Neural cell (in vitro differentiated cells): ENCODE measurements at regions not wholly inside any gene's neighbourhood (a gene's known extent, or its start where the extent isn't known, plus 50 kb on each side); places are given as distances from the start of the nearest gene placed in this dataset.

Experiments used
- EP300 ChIP-seq: fragments of 450-650 bp; conservative IDR thresholded peaks from 2 replicates; pipeline ENCODE4 v1.6.1; 2014; ENCODE audit warnings: antibody characterized with exemption, mild to moderate bottlenecking, moderate library complexity; ENCODE audit not compliant: poor library complexity, severe bottlenecking
- EZH2 ChIP-seq: fragments of 200-600, 300-800 bp; shearing (Covaris generic), sonication (generic); IDR thresholded peaks from 2 replicates; pipeline ENCODE4 v1.6.1; 2014; ENCODE audit warnings: antibody characterized with exemption, low read length, borderline replicate concordance, mild to moderate bottlenecking; ENCODE audit not compliant: insufficient read depth, poor library complexity, severe bottlenecking
- POLR2AphosphoS5 ChIP-seq: IDR thresholded peaks from 2 replicates; pipeline ENCODE4 v1.6.1; 2012
- SMC3 ChIP-seq: fragments of 450-650 bp; conservative IDR thresholded peaks from 2 replicates; pipeline ENCODE4 v1.6.1; 2014; ENCODE audit warnings: antibody characterized with exemption, mild to moderate bottlenecking, moderate library complexity; ENCODE audit not compliant: poor library complexity
- TF ChIP-seq, protein P1 (sequence below): fragments of 450-650 bp; IDR thresholded peaks from 2 replicates; pipeline ENCODE4 v1.5.1; 2014; ENCODE audit warnings: antibody characterized with exemption, mild to moderate bottlenecking, moderate library complexity; ENCODE audit not compliant: poor library complexity, severe bottlenecking

DNA sequence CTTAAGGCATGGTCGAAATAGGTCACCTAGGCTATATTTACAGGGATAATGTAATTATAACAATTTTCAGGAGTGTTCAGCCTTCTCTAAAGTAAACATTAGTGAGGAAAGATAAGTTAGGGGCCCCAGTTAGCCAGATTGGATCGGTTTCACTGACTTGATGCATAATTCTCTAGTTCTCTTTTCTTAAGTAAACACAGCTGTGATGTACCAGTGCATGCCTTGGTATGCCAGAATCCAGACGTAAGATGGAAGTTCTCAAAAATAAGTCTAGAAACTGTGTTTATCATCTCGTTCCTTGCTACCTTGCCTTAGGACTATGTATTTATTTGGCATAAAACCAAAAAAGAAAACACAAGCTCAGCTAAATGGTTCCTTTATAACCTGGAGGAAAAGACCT, 442.2 kb upstream of the CLINT1 start:
- TF ChIP-seq, protein P1, sequence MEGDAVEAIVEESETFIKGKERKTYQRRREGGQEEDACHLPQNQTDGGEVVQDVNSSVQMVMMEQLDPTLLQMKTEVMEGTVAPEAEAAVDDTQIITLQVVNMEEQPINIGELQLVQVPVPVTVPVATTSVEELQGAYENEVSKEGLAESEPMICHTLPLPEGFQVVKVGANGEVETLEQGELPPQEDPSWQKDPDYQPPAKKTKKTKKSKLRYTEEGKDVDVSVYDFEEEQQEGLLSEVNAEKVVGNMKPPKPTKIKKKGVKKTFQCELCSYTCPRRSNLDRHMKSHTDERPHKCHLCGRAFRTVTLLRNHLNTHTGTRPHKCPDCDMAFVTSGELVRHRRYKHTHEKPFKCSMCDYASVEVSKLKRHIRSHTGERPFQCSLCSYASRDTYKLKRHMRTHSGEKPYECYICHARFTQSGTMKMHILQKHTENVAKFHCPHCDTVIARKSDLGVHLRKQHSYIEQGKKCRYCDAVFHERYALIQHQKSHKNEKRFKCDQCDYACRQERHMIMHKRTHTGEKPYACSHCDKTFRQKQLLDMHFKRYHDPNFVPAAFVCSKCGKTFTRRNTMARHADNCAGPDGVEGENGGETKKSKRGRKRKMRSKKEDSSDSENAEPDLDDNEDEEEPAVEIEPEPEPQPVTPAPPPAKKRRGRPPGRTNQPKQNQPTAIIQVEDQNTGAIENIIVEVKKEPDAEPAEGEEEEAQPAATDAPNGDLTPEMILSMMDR, result no peak
- TF ChIP-seq EZH2 (no peak), SMC3 (no peak), EP300 (no peak), POLR2AphosphoS5 (no peak)
